ENCODE measurements at regions not wholly inside any gene's neighbourhood (a gene's known extent, or its start where the extent isn't known, plus 50 kb on each side); places are given as distances from the start of the nearest gene placed in this dataset.

DNA sequence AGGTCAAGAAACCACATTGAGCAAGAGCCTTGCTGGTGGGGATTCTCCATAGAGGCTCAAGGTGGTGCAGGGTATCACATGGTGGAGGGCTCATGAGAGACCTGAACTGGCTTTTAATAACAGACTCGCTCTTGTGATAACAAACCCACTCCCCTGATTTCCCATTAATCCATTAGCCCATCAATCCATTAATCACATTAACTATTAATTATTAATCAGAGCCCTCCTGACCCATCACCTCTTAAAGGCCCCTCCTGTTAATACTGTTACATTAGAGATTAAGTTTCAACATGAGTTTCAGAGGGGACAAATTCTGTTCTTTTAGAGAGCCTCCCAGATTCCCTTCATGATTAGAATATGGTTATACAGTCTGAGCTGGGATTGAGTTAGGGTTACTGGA is 61.8 kb downstream of the IER5 start:
- POLR2A ChIA-PET = interaction anchor here (0.6 kb wide), 1 partner anchor 63 kb away, joined by 3 read pairs; no protein-coding TSS in a partner anchor

GRCh38 chr1:181150842-181151241 is 62.3 kb downstream of the IER5 start:
- no peak for DNase-seq (ENCODE audit: extremely low spot score)
- POLR2A ChIA-PET = no interaction called here
- CTCF ChIA-PET = interaction anchor here (0.8 to 16.0 kb wide), 8 partner anchors 9 to 274 kb away, joined by 3 to 300 read pairs (median 8); partner anchors contain the start of gene MR1
- TF ChIP-seq, protein P1, sequence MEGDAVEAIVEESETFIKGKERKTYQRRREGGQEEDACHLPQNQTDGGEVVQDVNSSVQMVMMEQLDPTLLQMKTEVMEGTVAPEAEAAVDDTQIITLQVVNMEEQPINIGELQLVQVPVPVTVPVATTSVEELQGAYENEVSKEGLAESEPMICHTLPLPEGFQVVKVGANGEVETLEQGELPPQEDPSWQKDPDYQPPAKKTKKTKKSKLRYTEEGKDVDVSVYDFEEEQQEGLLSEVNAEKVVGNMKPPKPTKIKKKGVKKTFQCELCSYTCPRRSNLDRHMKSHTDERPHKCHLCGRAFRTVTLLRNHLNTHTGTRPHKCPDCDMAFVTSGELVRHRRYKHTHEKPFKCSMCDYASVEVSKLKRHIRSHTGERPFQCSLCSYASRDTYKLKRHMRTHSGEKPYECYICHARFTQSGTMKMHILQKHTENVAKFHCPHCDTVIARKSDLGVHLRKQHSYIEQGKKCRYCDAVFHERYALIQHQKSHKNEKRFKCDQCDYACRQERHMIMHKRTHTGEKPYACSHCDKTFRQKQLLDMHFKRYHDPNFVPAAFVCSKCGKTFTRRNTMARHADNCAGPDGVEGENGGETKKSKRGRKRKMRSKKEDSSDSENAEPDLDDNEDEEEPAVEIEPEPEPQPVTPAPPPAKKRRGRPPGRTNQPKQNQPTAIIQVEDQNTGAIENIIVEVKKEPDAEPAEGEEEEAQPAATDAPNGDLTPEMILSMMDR (IDR thresholded peaks at IDR 0.05; ENCODE audit: control extremely low read depth, extremely low read depth, low read depth, missing control alignments) = no peak

More for the DNA sequence above, 61.8 kb downstream of the IER5 start:
- TF ChIP-seq, protein P1 (IDR thresholded peaks at IDR 0.05; ENCODE audit: control extremely low read depth, extremely low read depth, low read depth, missing control alignments) = no peak
- CTCF ChIA-PET = interaction anchor here (0.8 to 16.0 kb wide), 10 partner anchors 8 to 275 kb away, joined by 3 to 300 read pairs (median 4); partner anchors contain the start of gene MR1
- DNase-seq (ENCODE audit: extremely low spot score) = no peak

DNA sequence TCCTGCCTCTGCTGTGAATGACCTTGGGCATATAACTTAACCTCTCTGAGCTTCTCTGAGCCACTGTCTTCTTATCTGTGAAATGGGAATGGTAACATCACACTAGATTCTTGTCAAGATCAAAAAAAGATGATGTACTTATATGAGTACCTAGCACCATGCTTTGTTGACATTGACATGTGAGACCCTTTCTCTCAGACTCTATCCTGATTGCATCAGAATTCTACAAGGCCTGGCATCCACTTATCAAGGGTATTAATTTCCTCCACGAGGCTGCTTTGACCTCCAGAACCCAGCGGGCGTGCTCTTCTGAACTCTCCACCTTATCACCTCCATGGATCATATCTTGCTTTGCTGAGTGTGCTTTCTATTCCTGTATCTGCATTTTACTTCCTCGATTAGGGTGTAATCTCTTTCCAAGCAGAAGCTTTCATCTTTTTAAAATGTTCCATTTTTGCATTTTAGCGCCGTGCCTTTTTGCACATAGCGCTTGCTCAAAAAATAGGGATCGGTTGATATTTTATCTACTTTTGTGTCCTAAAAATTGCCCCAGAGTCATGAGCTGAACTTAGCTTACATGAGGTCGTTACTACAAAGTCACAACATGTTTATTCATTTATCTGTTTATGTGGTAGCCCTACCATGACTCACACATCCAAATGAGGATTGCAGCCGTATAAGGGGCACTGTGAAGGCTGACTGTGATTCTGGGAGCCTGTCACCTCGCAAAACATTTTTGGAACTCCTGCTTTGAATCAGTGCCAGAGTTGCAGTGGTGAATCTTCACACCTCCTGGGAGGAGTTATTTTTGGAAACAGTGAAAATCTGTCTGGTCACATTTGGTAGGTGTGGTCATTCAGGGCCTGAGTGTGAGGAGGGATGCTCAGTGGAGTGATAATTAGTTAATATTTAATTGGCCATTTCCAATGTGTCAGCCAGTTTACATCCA is 63.2 kb downstream of the IER5 start:
- TF ChIP-seq, protein P1 (IDR thresholded peaks at IDR 0.05; ENCODE audit: control extremely low read depth, extremely low read depth, low read depth, missing control alignments) = no peak
- no peak for DNase-seq (ENCODE audit: extremely low spot score)
- ChIA-PET CTCF (interaction anchor here (1.0 to 6.8 kb wide), 12 partner anchors 10 to 229 kb away, joined by 3 to 90 read pairs (median 6); no protein-coding TSS in a partner anchor), POLR2A (interaction anchor here (1.3 kb wide), 1 partner anchor 61 kb away, joined by 4 read pairs; no protein-coding TSS in a partner anchor)

DNA sequence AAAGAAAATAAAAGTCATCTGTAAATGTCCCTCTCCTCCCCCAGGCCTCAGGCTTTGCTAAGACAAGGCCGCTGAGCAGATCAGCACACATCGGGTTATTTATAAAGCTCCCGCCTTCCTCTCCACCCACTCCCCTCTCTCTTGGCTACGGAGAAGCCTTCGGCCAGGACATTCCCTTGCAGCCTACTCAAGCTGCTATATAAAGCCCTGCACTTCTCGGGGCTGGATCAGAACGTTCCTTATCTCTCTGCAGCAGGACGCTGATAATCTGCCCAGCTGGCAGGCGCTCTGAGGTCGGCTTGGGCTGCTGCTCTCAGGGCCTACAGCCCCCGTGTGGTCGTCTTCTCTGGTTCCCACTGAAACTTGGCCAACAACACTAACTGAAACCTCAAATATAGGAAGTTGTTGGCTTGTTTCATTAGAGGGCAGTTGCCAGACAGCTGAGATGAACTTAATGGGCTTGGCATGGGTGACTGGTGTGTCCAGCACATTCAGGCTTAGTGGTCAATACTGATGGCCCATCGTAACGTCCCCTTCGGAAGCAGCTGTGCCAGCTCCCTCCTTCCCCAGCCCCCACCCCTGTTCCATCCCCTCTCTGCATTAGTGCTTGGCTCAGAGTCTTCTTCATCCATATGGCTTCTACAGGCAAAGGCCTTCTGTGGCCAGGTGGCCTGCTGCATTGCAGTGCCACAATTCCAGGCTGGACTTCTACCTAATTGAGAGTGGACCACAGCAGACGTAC is 64.6 kb downstream of the IER5 start:
- POLR2A ChIA-PET = interaction anchor here (0.9 to 1.6 kb wide), 5 partner anchors 18 to 91 kb away, joined by 3 to 7 read pairs (median 3); partner anchors contain the start of gene IER5
- TF ChIP-seq, protein P1 (IDR thresholded peaks at IDR 0.05; ENCODE audit: control extremely low read depth, extremely low read depth, low read depth, missing control alignments) = peak; percentile 28
- peak; percentile 70 for DNase-seq (ENCODE audit: extremely low spot score)
- CTCF ChIA-PET = interaction anchor here (0.7 to 6.8 kb wide), 26 partner anchors 10 to 291 kb away, joined by 3 to 90 read pairs (median 4); partner anchors contain the start of gene STX6

DNA sequence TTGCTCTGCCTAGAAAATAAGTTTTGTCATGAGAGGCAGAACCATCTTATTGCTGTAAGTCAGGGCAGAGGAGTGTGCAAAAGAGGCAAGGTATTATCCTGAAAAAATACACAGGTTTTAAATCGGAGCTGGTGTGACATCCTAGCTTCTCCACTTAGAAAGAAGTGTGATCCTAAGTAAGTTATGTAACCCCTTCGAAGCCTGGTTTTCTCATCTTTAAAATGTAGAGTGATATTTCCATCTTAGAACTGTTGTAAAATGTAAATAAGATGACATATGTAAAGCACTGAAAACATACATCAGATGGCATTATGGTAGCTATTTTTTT is 65.1 kb downstream of the IER5 start:
- POLR2A ChIA-PET = interaction anchor here (0.6 to 1.6 kb wide), 5 partner anchors 18 to 270 kb away, joined by 3 to 7 read pairs (median 3); partner anchors contain the start of gene IER5
- TF ChIP-seq, protein P1 (IDR thresholded peaks at IDR 0.05; ENCODE audit: control extremely low read depth, extremely low read depth, low read depth, missing control alignments) = no peak
- CTCF ChIA-PET = interaction anchor here (0.7 to 6.8 kb wide), 21 partner anchors 9 to 292 kb away, joined by 3 to 90 read pairs (median 5); partner anchors contain the start of gene STX6
- no peak for DNase-seq (ENCODE audit: extremely low spot score)

- POLR2A ChIA-PET = no interaction called here
- CTCF ChIA-PET = interaction anchor here (1.5 to 9.0 kb wide), 3 partner anchors 10 to 13 kb away, joined by 9 to 90 read pairs (median 73); no protein-coding TSS in a partner anchor
- TF ChIP-seq, protein P1 (IDR thresholded peaks at IDR 0.05; ENCODE audit: control extremely low read depth, extremely low read depth, low read depth, missing control alignments) = no peak
Measured at GRCh38 chr1:181155339-181155738, 66.8 kb downstream of the IER5 start.

More at GRCh38 chr1:181155339-181155738, 66.8 kb downstream of the IER5 start:
- DNase-seq (ENCODE audit: extremely low spot score) = no peak
